Hypothalamus (tissue), 51 donors: ENCODE measurements at regions not wholly inside any gene's neighbourhood (a gene's known extent, or its start where the extent isn't known, plus 50 kb on each side); places are given as distances from the start of the nearest gene placed in this dataset.
A peak's percentile ranks its signal among the peaks of the same experiment; 100 is the strongest.

Source experiments
- DNase-seq, 51 donors: peaks; one replicate each; lab custom pipeline; 2025; lab: John Stamatoyannopoulos, UW

GRCh38 chr12:105775343-105775742, 363.4 kb downstream of the NUAK1 start:
- no peak for DNase-seq

- no peak for DNase-seq
Observed at GRCh38 chr12:105783983-105784947, 354.5 kb downstream of the NUAK1 start.

GRCh38 chr12:105793421-105793820, 345.3 kb downstream of the NUAK1 start:
- no peak for DNase-seq

GRCh38 chr12:105798256-105798845, 340.4 kb downstream of the NUAK1 start:
- no peak for DNase-seq

GRCh38 chr12:105799103-105799502, 339.7 kb downstream of the NUAK1 start:
- no peak for DNase-seq

GRCh38 chr12:105801351-105801750, 337.4 kb downstream of the NUAK1 start:
- DNase-seq, result no peak

- DNase-seq, result no peak
Observed at GRCh38 chr12:105803292-105803691, 335.5 kb downstream of the NUAK1 start.

GRCh38 chr12:105804591-105805265, 334.0 kb downstream of the NUAK1 start:
- DNase-seq, result no peak

- no peak for DNase-seq
Observed at GRCh38 chr12:105805730-105806399, 332.9 kb downstream of the NUAK1 start.

- DNase-seq, result no peak
Observed at GRCh38 chr12:105806400-105806770, 332.4 kb downstream of the NUAK1 start.

- peak in 3 of 51 donors; percentile 3 to 17 (median 6) for DNase-seq
Observed at GRCh38 chr12:105812366-105812765, 326.4 kb downstream of the NUAK1 start.

GRCh38 chr12:105813201-105813600, 325.6 kb downstream of the NUAK1 start:
- DNase-seq, result no peak

GRCh38 chr12:105814283-105814682, 324.5 kb downstream of the NUAK1 start:
- no peak for DNase-seq

- DNase-seq, result no peak
Observed at GRCh38 chr12:105819549-105819948, 319.2 kb downstream of the NUAK1 start.

- peak in 13 of 51 donors; percentile 7 to 51 (median 15) for DNase-seq
Observed at GRCh38 chr12:105820429-105821125, 318.2 kb downstream of the NUAK1 start.

- peak in 1 of 51 donors; percentile 2 for DNase-seq
Observed at GRCh38 chr12:105822131-105823105, 316.3 kb downstream of the NUAK1 start.

GRCh38 chr12:105823810-105824209, 314.9 kb downstream of the NUAK1 start:
- no peak for DNase-seq

- no peak for DNase-seq
Observed at GRCh38 chr12:105825141-105825540, 313.6 kb downstream of the NUAK1 start.

- DNase-seq, result no peak
Observed at GRCh38 chr12:105831372-105831771, 307.4 kb downstream of the NUAK1 start.
